Spinal cord (tissue), 9 donors: ENCODE measurements at regions not wholly inside any gene's neighbourhood (a gene's known extent, or its start where the extent isn't known, plus 50 kb on each side); places are given as distances from the start of the nearest gene placed in this dataset.

ENCODE experiments used
- DNase-seq, 6 donors: peaks; one replicate each; pipeline versions ENCODE4 v3.0.0 to v3.0.0-alpha.2; 2013 to 2015; ENCODE audit warnings: low spot score in 6 of 6, low read depth in 4 of 6
- H3K27ac ChIP-seq: one replicate; pipeline ENCODE4 v1.5.1; 2013; ENCODE audit warnings: low read depth, low read length, control low read depth
- H3K27me3 ChIP-seq: one replicate; pipeline ENCODE4 v1.6.1; 2013; ENCODE audit warnings: low read length; ENCODE audit not compliant: control insufficient read depth, insufficient read depth
- H3K36me3 ChIP-seq: one replicate; pipeline ENCODE4 v1.6.1; 2013; ENCODE audit warnings: low read length; ENCODE audit not compliant: control insufficient read depth, insufficient read depth
- H3K4me1 ChIP-seq: one replicate; pipeline ENCODE4 v1.6.1; 2013; ENCODE audit warnings: low read length; ENCODE audit not compliant: control insufficient read depth, insufficient read depth
- H3K4me3 ChIP-seq: one replicate; pipeline ENCODE4 v1.5.1; 2013; ENCODE audit warnings: low read depth, low read length, control low read depth
- H3K9me3 ChIP-seq: one replicate; pipeline ENCODE4 v1.6.1; 2013; ENCODE audit warnings: low read length; ENCODE audit not compliant: control insufficient read depth, insufficient read depth
- WGBS: methylation state at CpG from one replicate; pipeline ENCODE4 v1.1.5; 2013; ENCODE audit warnings: missing lambda C conversion rate; ENCODE audit not compliant: insufficient coverage; 5-methylcytosine and 5-hydroxymethylcytosine counted together
- donor health status: healthy.

GRCh38 chr3:132786890-132787289, 64.7 kb upstream of the NPHP3 start:
- Histone ChIP-seq H3K4me1 (no peaks in the 10 kb centered on the region), H3K27me3 (no peaks in the 10 kb centered on the region), H3K27ac (no peak overlapping the region), H3K36me3 (no peaks in the 10 kb centered on the region), H3K9me3 (no peaks in the 10 kb centered on the region), H3K4me3 (no peak overlapping the region)
- no peak for DNase-seq
- WGBS, result 93% methylated on average over 2 of the region's 3 CpGs

- H3K4me1 ChIP-seq, result no peaks in the 10 kb centered on the region
- H3K4me3 ChIP-seq, result no peak overlapping the region
- DNase-seq, result no peak
- 60% methylated on average over 1 of the region's 3 CpGs for WGBS
- no peaks in the 10 kb centered on the region for H3K36me3 ChIP-seq
- H3K27ac ChIP-seq, result no peak overlapping the region
- no peaks in the 10 kb centered on the region for H3K9me3 ChIP-seq
- no peaks in the 10 kb centered on the region for H3K27me3 ChIP-seq
Observed at GRCh38 chr3:132785292-132785691, 63.1 kb upstream of the NPHP3 start.

- DNase-seq, result no peak
- Histone ChIP-seq H3K9me3 (no peaks in the 10 kb centered on the region), H3K36me3 (no peaks in the 10 kb centered on the region), H3K27me3 (no peaks in the 10 kb centered on the region), H3K4me1 (no peaks in the 10 kb centered on the region), H3K27ac (no peak overlapping the region), H3K4me3 (no peak overlapping the region)
- WGBS, result no CpG with 5 or more reads among the region's 1 CpG
Observed at GRCh38 chr3:132784502-132785025, 62.4 kb upstream of the NPHP3 start.

DNA sequence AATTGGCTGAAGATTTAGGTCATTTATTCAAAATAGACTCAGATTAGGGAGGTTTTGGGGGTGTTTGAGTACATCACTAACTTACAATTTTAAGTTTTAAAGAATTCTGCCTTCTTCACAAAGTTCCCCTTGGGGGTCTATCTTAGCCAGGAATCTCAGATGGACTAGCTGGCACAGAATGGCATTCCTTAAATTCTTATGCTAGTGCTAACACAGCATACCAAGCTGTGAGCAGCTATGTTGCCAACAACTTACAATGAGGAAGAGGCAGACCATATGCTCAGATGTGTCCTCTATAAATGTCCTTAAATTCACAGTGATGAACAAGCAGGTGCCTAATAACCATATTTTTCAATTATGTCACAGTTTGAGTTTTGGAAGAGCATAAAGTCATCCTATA, 60.9 kb upstream of the NPHP3 start:
- Histone ChIP-seq H3K4me1 (no peaks in the 10 kb centered on the region), H3K27ac (no peak overlapping the region), H3K36me3 (no peaks in the 10 kb centered on the region), H3K9me3 (no peaks in the 10 kb centered on the region), H3K4me3 (no peak overlapping the region), H3K27me3 (no peaks in the 10 kb centered on the region)
- peak in 1 of 6 donors; percentile 85 for DNase-seq

DNA sequence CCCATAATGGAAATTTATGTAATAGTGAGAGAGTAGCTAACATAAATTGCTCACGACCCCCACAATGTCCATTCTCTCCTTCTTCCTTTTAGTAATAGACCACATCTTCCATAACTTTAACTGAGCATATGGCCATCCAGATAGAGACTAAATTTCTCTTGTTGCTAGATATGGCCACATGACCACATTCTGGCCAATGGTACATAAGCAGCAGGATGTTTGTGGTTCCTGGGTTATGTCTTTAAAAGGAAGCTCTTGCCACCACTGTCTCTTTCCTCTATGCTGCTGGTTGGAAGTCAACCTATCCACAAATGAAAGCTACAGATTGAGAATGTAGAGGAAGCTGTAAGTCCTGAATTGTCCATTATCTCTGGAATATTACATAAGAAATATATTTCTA, 59.7 kb upstream of the NPHP3 start:
- WGBS, result no CpG with 5 or more reads among the region's 1 CpG
- H3K4me1 ChIP-seq, result no peaks in the 10 kb centered on the region

DNA sequence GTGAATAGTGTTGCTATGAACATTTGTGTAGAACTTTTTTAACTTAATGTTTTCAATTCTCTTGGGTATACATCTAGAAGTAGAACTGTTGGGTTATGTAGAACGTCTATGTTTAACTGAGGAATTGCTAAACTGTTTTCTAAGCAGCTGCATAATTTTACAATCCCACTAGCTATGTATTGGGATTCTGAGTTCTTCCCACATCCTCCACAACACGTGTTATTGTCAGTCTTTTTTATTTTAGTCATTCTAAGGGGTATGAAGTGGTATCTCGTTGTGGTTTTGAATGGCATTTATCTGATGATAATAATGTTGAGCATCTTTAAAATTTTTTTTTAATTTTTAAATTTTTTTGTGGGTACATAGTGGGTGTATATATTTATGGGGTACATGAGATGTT, 55.0 kb upstream of the NPHP3 start:
- no peak overlapping the region for H3K4me3 ChIP-seq
- H3K9me3 ChIP-seq, result no peaks in the 10 kb centered on the region
- DNase-seq, result no peak
- H3K36me3 ChIP-seq, result no peaks in the 10 kb centered on the region
- H3K27ac ChIP-seq, result no peak overlapping the region
- WGBS, result no CpG with 5 or more reads among the region's 3 CpGs
- no peaks in the 10 kb centered on the region for H3K4me1 ChIP-seq
- H3K27me3 ChIP-seq, result no peaks in the 10 kb centered on the region

More for the DNA sequence above, 59.7 kb upstream of the NPHP3 start:
- Histone ChIP-seq H3K36me3 (no peaks in the 10 kb centered on the region), H3K4me3 (no peak overlapping the region), H3K27ac (no peak overlapping the region), H3K9me3 (no peaks in the 10 kb centered on the region), H3K27me3 (no peaks in the 10 kb centered on the region)
- DNase-seq, result no peak

GRCh38 chr3:132773071-132773619, 50.9 kb upstream of the NPHP3 start:
- no peak overlapping the region for H3K27ac ChIP-seq
- H3K4me3 ChIP-seq, result no peak overlapping the region
- H3K36me3 ChIP-seq, result no peaks in the 10 kb centered on the region
- no peaks in the 10 kb centered on the region for H3K9me3 ChIP-seq
- DNase-seq, result no peak
- 63% methylated on average over 2 of the region's 2 CpGs for WGBS
- H3K27me3 ChIP-seq, result no peaks in the 10 kb centered on the region
- no peaks in the 10 kb centered on the region for H3K4me1 ChIP-seq

- Histone ChIP-seq H3K27ac (no peak overlapping the region), H3K27me3 (no peaks in the 10 kb centered on the region), H3K4me3 (no peak overlapping the region), H3K36me3 (no peaks in the 10 kb centered on the region), H3K4me1 (no peaks in the 10 kb centered on the region), H3K9me3 (no peaks in the 10 kb centered on the region)
- no peak for DNase-seq
Observed at GRCh38 chr3:132772252-132772651, 50.0 kb upstream of the NPHP3 start.
